Gastrocnemius medialis (tissue), 4 donors: ENCODE measurements at regions not wholly inside any gene's neighbourhood (a gene's known extent, or its start where the extent isn't known, plus 50 kb on each side); places are given as distances from the start of the nearest gene placed in this dataset.
"Not testable (repeated sequence)": the region's sequence is repeated elsewhere in the genome, so short reads cannot be mapped to it uniquely, and the experiment has no call there.

Source experiments
- CTCF ChIP-seq, 5 experiments: fragments of 450-650 bp in 3 of 5; fragments of 200-600 bp in 2 of 5; sonication (generic) in 2 of 5; IDR thresholded peaks in 4 of 5; conservative IDR thresholded peaks in 1 of 5; 1 replicate in 4 of 5; 2 replicates in 1 of 5; pipeline ENCODE4 v1.5.1; 2016 to 2019; ENCODE audit warnings: antibody characterized with exemption in 5 of 5, mild to moderate bottlenecking in 3 of 5, moderate library complexity in 3 of 5
- POLR2A ChIP-seq, 2 donors: fragments of 450-650 bp; IDR thresholded peaks; one replicate each; pipeline ENCODE4 v1.6.1; 2017; ENCODE audit warnings: antibody characterized with exemption in 2 of 2, mild to moderate bottlenecking in 2 of 2, moderate library complexity in 2 of 2

GRCh38 chr9:67712956-67713355 lies 145.8 kb upstream of the ANKRD20A1 start:
- TF ChIP-seq POLR2A (IDR thresholded peaks at IDR 0.05); CTCF (IDR thresholded peaks at IDR 0.05 in 4 of 5, conservative IDR thresholded peaks at IDR 0.05 in 1 of 5): not testable (repeated sequence)
